ENCODE measurements at regions not wholly inside any gene's neighbourhood (a gene's known extent, or its start where the extent isn't known, plus 50 kb on each side); places are given as distances from the start of the nearest gene placed in this dataset.

GRCh38 chr2:66317268-66317890 is 117.5 kb upstream of the MEIS1 start:
- Mint-ChIP-seq H3K27ac (no peak overlapping the region), H3K27me3 (ENCODE audit: low read depth) (no peaks in the 10 kb centered on the region)

GRCh38 chr2:66306483-66306882 is 128.4 kb upstream of the MEIS1 start:
- H3K36me3 Mint-ChIP-seq, result peaks cover 7% of the 10 kb centered on the region
- no peak for TF ChIP-seq CTCF (IDR thresholded peaks at IDR 0.05; ENCODE audit: unreplicated experiment)
- no peak overlapping the region for H3K27ac Mint-ChIP-seq
- H3K4me3 Mint-ChIP-seq, result no peak overlapping the region
- H3K4me1 Mint-ChIP-seq, result peaks cover 21% of the 10 kb centered on the region
- no peaks in the 10 kb centered on the region for H3K27me3 Mint-ChIP-seq (ENCODE audit: low read depth)
- H3K9me3 Mint-ChIP-seq, result peaks cover 24% of the 10 kb centered on the region
- DNase-seq (ENCODE audit: low spot score in 2 of 2, unreplicated experiment in 2 of 2), result no peak

More at GRCh38 chr2:66317268-66317890, 117.5 kb upstream of the MEIS1 start:
- peaks cover 12% of the 10 kb centered on the region for H3K9me3 Mint-ChIP-seq
- peaks cover 5% of the 10 kb centered on the region for H3K4me1 Mint-ChIP-seq
- no peak for DNase-seq (ENCODE audit: low spot score in 2 of 2, unreplicated experiment in 2 of 2)
- no peak overlapping the region for H3K4me3 Mint-ChIP-seq
- no peak for TF ChIP-seq CTCF (IDR thresholded peaks at IDR 0.05; ENCODE audit: unreplicated experiment)
- peaks cover 8% of the 10 kb centered on the region for H3K36me3 Mint-ChIP-seq

GRCh38 chr2:66305718-66306117 is 129.2 kb upstream of the MEIS1 start:
- Mint-ChIP-seq H3K27me3 (ENCODE audit: low read depth) (no peaks in the 10 kb centered on the region), H3K36me3 (peaks cover 2% of the 10 kb centered on the region), H3K4me3 (no peak overlapping the region), H3K9me3 (peaks cover 19% of the 10 kb centered on the region), H3K4me1 (peaks cover 29% of the 10 kb centered on the region), H3K27ac (no peak overlapping the region)
- TF ChIP-seq CTCF (IDR thresholded peaks at IDR 0.05; ENCODE audit: unreplicated experiment), result no peak
- DNase-seq (ENCODE audit: low spot score in 2 of 2, unreplicated experiment in 2 of 2), result no peak

- Mint-ChIP-seq H3K36me3 (no peaks in the 10 kb centered on the region), H3K4me3 (no peak overlapping the region), H3K9me3 (no peaks in the 10 kb centered on the region), H3K27me3 (ENCODE audit: low read depth) (no peaks in the 10 kb centered on the region), H3K27ac (no peak overlapping the region), H3K4me1 (peaks cover 37% of the 10 kb centered on the region)
- TF ChIP-seq CTCF (IDR thresholded peaks at IDR 0.05; ENCODE audit: unreplicated experiment), result no peak
- DNase-seq (ENCODE audit: low spot score in 2 of 2, unreplicated experiment in 2 of 2), result no peak
Observed at GRCh38 chr2:66303471-66303870, 131.5 kb upstream of the MEIS1 start.

GRCh38 chr2:66301767-66302140 is 133.2 kb upstream of the MEIS1 start:
- no peaks in the 10 kb centered on the region for H3K36me3 Mint-ChIP-seq
- peaks cover 40% of the 10 kb centered on the region for H3K4me1 Mint-ChIP-seq
- no peak for TF ChIP-seq CTCF (IDR thresholded peaks at IDR 0.05; ENCODE audit: unreplicated experiment)
- H3K9me3 Mint-ChIP-seq, result no peaks in the 10 kb centered on the region
- H3K27me3 Mint-ChIP-seq (ENCODE audit: low read depth), result no peaks in the 10 kb centered on the region
- no peak for DNase-seq (ENCODE audit: low spot score in 2 of 2, unreplicated experiment in 2 of 2)
- H3K4me3 Mint-ChIP-seq, result no peak overlapping the region
- no peak overlapping the region for H3K27ac Mint-ChIP-seq

All from mesothelial cell of epicardium (in vitro differentiated cells).